T-cell (primary cell): ENCODE measurements at regions not wholly inside any gene's neighbourhood (a gene's known extent, or its start where the extent isn't known, plus 50 kb on each side); places are given as distances from the start of the nearest gene placed in this dataset.

ENCODE experiments used
- ATAC-seq, 4 experiments: fragments of 200-7000 bp in 3 of 4; fragments of 150-1000 bp in 1 of 4; cut with Tn5 transposase; replicated peaks in 1 of 4; 1 replicate in 3 of 4; 2 replicates in 1 of 4; pipeline ENCODE4 v1.10.0; 2021; ENCODE audit warnings: moderate library complexity in 3 of 4, mild to moderate bottlenecking in 2 of 4, moderate number of reproducible peaks in 1 of 4
- CTCF ChIA-PET, 2 donors: fragments of 300-600 bp; sonication (Branson Sonifier 250); formaldehyde crosslinking; loops; one replicate each; lab custom pipeline; 2022; ENCODE audit warnings: antibody characterized with exemption in 2 of 2; lab: Charles Lee
- POLR2A ChIA-PET, 2 donors: fragments of 300-600 bp; sonication (Branson Sonifier 250); formaldehyde crosslinking; loops; one replicate each; lab custom pipeline; 2022; ENCODE audit warnings: antibody characterized with exemption in 2 of 2; lab: Charles Lee
- DNase-seq, 35 experiments: peaks; one replicate each; pipeline versions ENCODE4 v3.0.0 to v3.0.0-alpha.2; 2013 to 2023
- H3K27ac ChIP-seq: one replicate; pipeline ENCODE4 v1.5.1; 2013; ENCODE audit warnings: low read length
- H3K27me3 ChIP-seq, 2 experiments: replicated peaks in 1 of 2; 1 replicate in 1 of 2; 2 replicates in 1 of 2; pipeline versions ENCODE4 v1.6.1 to v1.7.0; 2013; ENCODE audit warnings: low read length in 1 of 2, mixed read lengths in 1 of 2; ENCODE audit not compliant: control insufficient read depth in 2 of 2, insufficient read depth in 2 of 2; ENCODE audit errors: extremely low read depth in 1 of 2
- H3K36me3 ChIP-seq, 2 donors: 1 replicate in 1 of 2; 2 replicates in 1 of 2; pipeline versions ENCODE4 v1.6.1 to v1.7.0; 2013; ENCODE audit warnings: low read length in 1 of 2; ENCODE audit not compliant: control insufficient read depth in 2 of 2, insufficient read depth in 1 of 2; ENCODE audit errors: extremely low read depth in 1 of 2
- H3K4me1 ChIP-seq, 2 experiments: 1 replicate in 1 of 2; 2 replicates in 1 of 2; pipeline versions ENCODE4 v1.6.1 to v1.7.0; 2013; ENCODE audit warnings: low read length in 2 of 2, mixed read lengths in 1 of 2; ENCODE audit not compliant: insufficient read depth in 2 of 2, control insufficient read depth in 1 of 2; ENCODE audit errors: extremely low read depth in 1 of 2
- H3K4me3 ChIP-seq, 2 donors: 1 replicate in 1 of 2; 2 replicates in 1 of 2; pipeline versions ENCODE4 v1.5.1 to v1.7.0; 2013; ENCODE audit warnings: mild to moderate bottlenecking in 2 of 2, low read length in 1 of 2, moderate library complexity in 1 of 2; ENCODE audit not compliant: control insufficient read depth in 1 of 2; ENCODE audit errors: extremely low read depth in 1 of 2
- H3K9me3 ChIP-seq: 2 replicates; pipeline ENCODE4 v1.7.0; 2013
- H3K27ac Mint-ChIP-seq, 2 donors: one replicate each; pipeline ENCODE4 v1.8.0; 2020 to 2021; ENCODE audit warnings: mild to moderate bottlenecking in 2 of 2, mixed read lengths in 2 of 2
- H3K27me3 Mint-ChIP-seq, 2 donors: one replicate each; pipeline ENCODE4 v1.8.0; 2021 to 2022; ENCODE audit warnings: mixed read lengths in 2 of 2
- H3K36me3 Mint-ChIP-seq: one replicate; pipeline ENCODE4 v1.8.0; 2021; ENCODE audit warnings: mixed read lengths
- H3K4me1 Mint-ChIP-seq, 3 donors: one replicate each; pipeline ENCODE4 v1.8.0; 2020 to 2022; ENCODE audit warnings: mixed read lengths in 3 of 3, mild to moderate bottlenecking in 1 of 3
- H3K4me3 Mint-ChIP-seq, 3 donors: one replicate each; pipeline ENCODE4 v1.8.0; 2020 to 2022; ENCODE audit warnings: mild to moderate bottlenecking in 3 of 3, mixed read lengths in 3 of 3, moderate library complexity in 3 of 3
- H3K9me3 Mint-ChIP-seq, 3 donors: one replicate each; pipeline ENCODE4 v1.8.0; 2020 to 2022; ENCODE audit warnings: mixed read lengths in 3 of 3
- WGBS: methylation state at CpG from one replicate; pipeline ENCODE4 v1.1.5; 2013; ENCODE audit warnings: missing lambda C conversion rate; ENCODE audit not compliant: insufficient coverage; 5-methylcytosine and 5-hydroxymethylcytosine counted together

DNA sequence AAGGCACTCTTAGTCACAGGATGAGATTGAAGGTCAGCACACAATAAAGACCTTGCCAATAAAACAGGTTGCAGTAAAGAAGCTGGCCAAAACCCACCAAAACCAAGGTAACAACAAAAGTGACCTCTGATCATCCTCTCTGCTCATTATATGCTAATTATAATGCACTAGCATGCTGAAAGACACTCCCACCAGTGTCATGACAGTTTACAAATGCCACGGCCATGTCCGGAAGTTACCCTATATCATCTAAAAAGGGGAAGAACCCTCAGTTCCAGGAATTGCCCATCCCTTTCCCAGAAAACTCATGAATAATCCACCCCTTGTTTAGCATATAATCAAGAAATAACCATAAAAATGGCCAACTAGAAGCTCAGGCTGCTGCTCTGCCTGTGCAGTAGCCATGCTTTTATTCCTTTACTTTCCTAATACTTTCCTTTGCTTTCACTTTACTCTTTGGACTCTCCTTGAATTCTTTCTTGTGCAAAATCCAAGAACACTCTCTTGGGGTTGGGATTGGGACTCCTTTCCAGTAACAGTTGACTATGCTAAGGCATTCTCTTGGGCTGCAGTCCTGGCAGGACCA is 527.3 kb upstream of the MAP3K7 start:
- Mint-ChIP-seq H3K4me3 (no peak overlapping the region), H3K36me3 (no peaks in the 10 kb centered on the region), H3K27ac (no peak overlapping the region), H3K27me3 (no peaks in the 10 kb centered on the region), H3K9me3 (peaks cover 0 to 6% (median 0%) of the 10 kb centered on the region in 3 donors), H3K4me1 (no peaks in the 10 kb centered on the region)
- Histone ChIP-seq H3K36me3 (no peaks in the 10 kb centered on the region), H3K4me1 (no peaks in the 10 kb centered on the region), H3K4me3 (no peak overlapping the region), H3K27me3 (no peaks in the 10 kb centered on the region), H3K27ac (no peak overlapping the region), H3K9me3 (no peaks in the 10 kb centered on the region)
- WGBS = 85% methylated on average over 2 of the region's 2 CpGs
- DNase-seq = no peak
- no peak for ATAC-seq
- ChIA-PET POLR2A (no interaction called here), CTCF (no interaction called here)

DNA sequence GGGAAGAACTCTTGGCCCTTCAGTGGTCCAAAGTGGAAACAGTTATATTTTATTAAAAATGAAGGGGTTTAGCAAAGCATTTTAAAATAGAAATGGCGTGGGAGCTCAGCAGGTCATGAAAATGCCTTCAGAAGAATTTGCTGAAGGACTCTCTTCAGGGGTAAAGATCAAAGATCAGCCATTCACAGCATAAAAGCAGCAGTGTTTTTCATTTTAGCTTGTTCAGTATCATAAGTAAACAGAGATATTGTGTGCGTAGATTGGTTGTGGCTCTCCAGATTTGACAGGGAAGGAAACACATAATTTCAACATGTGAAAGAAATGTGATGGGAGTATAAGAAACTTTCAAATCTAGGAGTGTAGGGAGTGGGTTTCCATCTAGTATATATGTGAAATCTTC is 519.2 kb upstream of the MAP3K7 start:
- Mint-ChIP-seq H3K27me3 (peaks cover 0 to 5% of the 10 kb centered on the region in 2 donors), H3K36me3 (no peaks in the 10 kb centered on the region), H3K4me1 (no peaks in the 10 kb centered on the region), H3K4me3 (no peak overlapping the region), H3K27ac (no peak overlapping the region), H3K9me3 (peaks cover 0 to 6% (median 0%) of the 10 kb centered on the region in 3 donors)
- ATAC-seq (no peak), DNase-seq (no peak)
- no peaks in the 10 kb centered on the region for H3K27me3 ChIP-seq
- no peak overlapping the region for H3K27ac ChIP-seq
- H3K9me3 ChIP-seq = no peaks in the 10 kb centered on the region
- H3K36me3 ChIP-seq = no peaks in the 10 kb centered on the region
- ChIA-PET CTCF (no interaction called here), POLR2A (no interaction called here)
- no peak overlapping the region for H3K4me3 ChIP-seq
- 43% methylated on average over 1 of the region's 2 CpGs for WGBS
- no peaks in the 10 kb centered on the region for H3K4me1 ChIP-seq

DNA sequence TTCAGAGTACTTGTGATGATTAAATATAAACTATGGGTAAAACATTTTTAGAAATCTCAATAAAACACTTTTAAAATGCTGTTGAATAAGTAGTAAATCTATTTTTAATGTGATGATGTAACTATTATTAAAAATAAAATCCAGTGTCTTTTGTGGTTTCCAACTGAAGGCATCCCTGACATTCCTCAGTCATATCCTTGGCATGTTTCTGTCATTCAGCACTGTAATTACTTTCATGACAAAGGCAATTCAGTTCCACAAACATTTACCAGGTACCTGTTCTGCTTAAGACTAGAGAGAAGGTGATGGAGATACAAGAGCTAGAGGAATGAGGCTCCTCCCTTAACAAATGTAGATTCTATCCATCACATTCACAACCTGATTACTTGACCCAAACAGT is 518.7 kb upstream of the MAP3K7 start:
- ChIA-PET CTCF (no interaction called here), POLR2A (no interaction called here)
- ATAC-seq (no peak), DNase-seq (no peak)
- H3K9me3 ChIP-seq = no peaks in the 10 kb centered on the region
- no peak overlapping the region for H3K27ac Mint-ChIP-seq
- no peak overlapping the region for H3K4me3 Mint-ChIP-seq
- no peaks in the 10 kb centered on the region for H3K36me3 ChIP-seq
- no peak overlapping the region for H3K4me3 ChIP-seq
- no peak overlapping the region for H3K27ac ChIP-seq
- H3K27me3 Mint-ChIP-seq = peaks cover 0 to 5% of the 10 kb centered on the region in 2 donors
- no peaks in the 10 kb centered on the region for H3K27me3 ChIP-seq
- H3K36me3 Mint-ChIP-seq = no peaks in the 10 kb centered on the region
- H3K4me1 Mint-ChIP-seq = no peaks in the 10 kb centered on the region
- peaks cover 0 to 6% (median 0%) of the 10 kb centered on the region in 3 donors for H3K9me3 Mint-ChIP-seq
- H3K4me1 ChIP-seq = no peaks in the 10 kb centered on the region

DNA sequence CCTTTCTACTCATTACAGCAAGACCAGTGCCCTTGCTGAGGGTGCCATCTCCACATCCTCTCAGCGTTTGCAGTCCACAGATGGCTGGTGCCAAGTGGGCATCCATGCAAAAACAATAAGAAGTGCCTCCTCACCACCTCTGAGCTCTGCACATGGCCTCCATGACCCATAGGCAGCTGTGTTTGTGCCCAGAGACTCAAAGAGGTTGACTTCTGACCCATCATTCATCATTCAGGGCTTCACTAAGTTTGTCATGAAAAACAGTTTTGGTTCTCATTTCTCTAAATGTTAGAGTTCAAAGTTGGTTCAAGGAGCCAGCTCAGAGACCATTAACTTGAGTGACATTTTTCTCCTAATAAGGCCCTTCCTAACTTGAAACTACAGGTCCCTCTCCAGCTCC is 512.6 kb upstream of the MAP3K7 start:
- H3K4me1 Mint-ChIP-seq = no peaks in the 10 kb centered on the region
- no peaks in the 10 kb centered on the region for H3K36me3 Mint-ChIP-seq
- peaks cover 0 to 3% (median 0%) of the 10 kb centered on the region in 3 donors for H3K9me3 Mint-ChIP-seq
- H3K4me3 ChIP-seq = no peak overlapping the region
- no peaks in the 10 kb centered on the region for H3K9me3 ChIP-seq
- no CpG with 5 or more reads among the region's 1 CpG for WGBS
- POLR2A ChIA-PET = no interaction called here
- CTCF ChIA-PET = no interaction called here
- no peak overlapping the region for H3K4me3 Mint-ChIP-seq
- H3K27ac ChIP-seq = no peak overlapping the region
- no peak overlapping the region for H3K27ac Mint-ChIP-seq
- H3K36me3 ChIP-seq = no peaks in the 10 kb centered on the region
- DNase-seq (no peak), ATAC-seq (no peak)
- no peaks in the 10 kb centered on the region for H3K27me3 Mint-ChIP-seq
- no peaks in the 10 kb centered on the region for H3K27me3 ChIP-seq
- no peaks in the 10 kb centered on the region for H3K4me1 ChIP-seq

DNA sequence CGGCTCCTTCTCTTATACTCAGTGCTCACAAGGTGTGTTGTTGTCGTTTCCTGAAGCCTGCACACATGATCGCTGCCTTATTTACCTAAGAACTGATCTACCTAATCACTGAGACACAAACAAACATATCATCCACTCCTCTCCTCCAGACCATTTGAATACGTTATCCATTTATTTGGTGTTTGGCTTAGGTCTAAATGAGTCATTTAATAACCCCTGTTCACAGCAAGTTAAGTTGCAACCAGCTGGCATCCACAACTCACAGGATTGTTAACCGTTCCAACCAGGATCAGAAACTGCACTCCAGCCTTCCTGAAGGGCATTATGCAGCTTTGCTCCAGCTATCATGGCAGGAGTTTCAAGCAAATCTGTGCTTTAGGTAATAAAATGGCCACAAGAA is 511.1 kb upstream of the MAP3K7 start:
- H3K36me3 ChIP-seq = no peaks in the 10 kb centered on the region
- H3K9me3 Mint-ChIP-seq = peaks cover 0 to 8% (median 0%) of the 10 kb centered on the region in 3 donors
- H3K27ac Mint-ChIP-seq = no peak overlapping the region
- no peak for DNase-seq
- ChIA-PET POLR2A (no interaction called here), CTCF (no interaction called here)
- ATAC-seq = no peak
- H3K4me1 Mint-ChIP-seq = no peaks in the 10 kb centered on the region
- no peak overlapping the region for H3K4me3 ChIP-seq
- no peak overlapping the region for H3K4me3 Mint-ChIP-seq
- no peaks in the 10 kb centered on the region for H3K27me3 ChIP-seq
- peaks cover 0 to 5% of the 10 kb centered on the region in 2 donors for H3K27me3 Mint-ChIP-seq
- no peaks in the 10 kb centered on the region for H3K9me3 ChIP-seq
- WGBS = no CpG with 5 or more reads among the region's 5 CpGs
- H3K4me1 ChIP-seq = no peaks in the 10 kb centered on the region
- no peak overlapping the region for H3K27ac ChIP-seq
- H3K36me3 Mint-ChIP-seq = no peaks in the 10 kb centered on the region

DNA sequence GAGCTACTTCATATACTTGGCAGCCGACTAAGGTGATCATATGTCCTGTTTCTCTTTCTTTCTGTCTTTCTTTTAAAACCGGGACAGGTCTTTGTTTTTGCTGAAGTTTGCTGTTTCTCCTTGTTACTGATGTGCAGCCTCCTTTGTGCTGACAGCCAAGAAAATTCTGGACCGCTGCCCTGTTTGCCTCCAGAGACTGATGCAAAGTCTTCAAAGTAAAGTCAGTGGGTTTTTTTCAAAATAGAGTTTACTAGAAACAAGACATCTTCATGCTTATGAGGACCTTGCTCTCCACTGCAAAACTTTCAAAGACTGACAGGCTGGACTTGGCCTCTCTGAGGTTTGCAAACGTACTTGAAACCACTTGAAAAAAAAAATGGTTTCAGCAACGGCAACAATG is 510.5 kb upstream of the MAP3K7 start:
- H3K4me3 ChIP-seq = no peak overlapping the region
- peaks cover 0 to 5% of the 10 kb centered on the region in 2 donors for H3K27me3 Mint-ChIP-seq
- H3K27ac ChIP-seq = no peak overlapping the region
- 47% methylated on average over 2 of the region's 5 CpGs for WGBS
- ChIA-PET POLR2A (no interaction called here), CTCF (no interaction called here)
- ATAC-seq = no peak
- no peak for DNase-seq
- H3K27ac Mint-ChIP-seq = no peak overlapping the region
- H3K9me3 ChIP-seq = no peaks in the 10 kb centered on the region
- no peak overlapping the region for H3K4me3 Mint-ChIP-seq
- no peaks in the 10 kb centered on the region for H3K4me1 Mint-ChIP-seq
- H3K36me3 Mint-ChIP-seq = no peaks in the 10 kb centered on the region
- peaks cover 0 to 8% (median 0%) of the 10 kb centered on the region in 3 donors for H3K9me3 Mint-ChIP-seq
- no peaks in the 10 kb centered on the region for H3K27me3 ChIP-seq
- H3K36me3 ChIP-seq = no peaks in the 10 kb centered on the region
- H3K4me1 ChIP-seq = no peaks in the 10 kb centered on the region
